Astrocyte (in vitro differentiated cells and primary cell): ENCODE measurements at regions not wholly inside any gene's neighbourhood (a gene's known extent, or its start where the extent isn't known, plus 50 kb on each side); places are given as distances from the start of the nearest gene placed in this dataset.
"Not testable (repeated sequence)": the region's sequence is repeated elsewhere in the genome, so short reads cannot be mapped to it uniquely, and the experiment has no call there.

Experiments used
- DNase-seq: peaks from one replicate; pipeline ENCODE4 v3.0.0-alpha.2; 2010; ENCODE audit warnings: low read depth
- FAIRE-seq: peaks from 2 replicates; lab custom pipeline; 2011; peaks lifted over from hg19 to GRCh38; lab: Jason Lieb, UNC
- H2AFZ ChIP-seq: 2 replicates; pipeline ENCODE4 v1.6.0; 2012; ENCODE audit warnings: low read depth, low read length, inconsistent platforms
- H3K27ac ChIP-seq: 2 replicates; pipeline ENCODE4 v1.5.1; 2011; ENCODE audit warnings: low read depth, low read length, inconsistent platforms
- H3K27me3 ChIP-seq: 2 replicates; pipeline ENCODE4 v1.6.0; 2011; ENCODE audit warnings: low read length, inconsistent platforms; ENCODE audit not compliant: insufficient read depth
- H3K36me3 ChIP-seq: 2 replicates; pipeline ENCODE4 v1.5.1; 2011; ENCODE audit warnings: low read length, inconsistent platforms; ENCODE audit not compliant: insufficient read depth
- H3K4me1 ChIP-seq: 2 replicates; pipeline ENCODE4 v1.5.1; 2011; ENCODE audit warnings: low read length, inconsistent platforms; ENCODE audit not compliant: insufficient read depth
- H3K4me2 ChIP-seq: 2 replicates; pipeline ENCODE4 v1.6.0; 2012; ENCODE audit warnings: low read length, inconsistent platforms
- H3K4me3 ChIP-seq: 2 replicates; pipeline ENCODE4 v1.5.1; 2011; ENCODE audit warnings: low read depth, mild to moderate bottlenecking, low read length, inconsistent platforms; ENCODE audit not compliant: insufficient read depth
- H3K79me2 ChIP-seq: 2 replicates; pipeline ENCODE4 v1.6.0; 2012; ENCODE audit warnings: mild to moderate bottlenecking, low read length, inconsistent platforms; ENCODE audit not compliant: insufficient read depth
- H3K9ac ChIP-seq: 2 replicates; pipeline ENCODE4 v1.6.0; 2012; ENCODE audit warnings: mild to moderate bottlenecking, low read length, inconsistent platforms
- H3K9me3 ChIP-seq: 2 replicates; pipeline ENCODE4 v1.5.1; 2012; ENCODE audit warnings: low read depth, mild to moderate bottlenecking, low read length, inconsistent platforms; ENCODE audit not compliant: insufficient read depth
- H4K20me1 ChIP-seq: 2 replicates; pipeline ENCODE4 v1.6.0; 2012; ENCODE audit warnings: low read length, inconsistent platforms; ENCODE audit not compliant: insufficient read depth
- H3K27ac Mint-ChIP-seq: one replicate; pipeline ENCODE4 v1.8.0; 2021; ENCODE audit warnings: mild to moderate bottlenecking, mixed read lengths; ENCODE audit not compliant: unreplicated experiment
- H3K27me3 Mint-ChIP-seq: one replicate; pipeline ENCODE4 v1.8.0; 2021; ENCODE audit warnings: low read depth, mixed read lengths; ENCODE audit not compliant: unreplicated experiment
- H3K36me3 Mint-ChIP-seq: one replicate; pipeline ENCODE4 v1.8.0; 2021; ENCODE audit warnings: low read depth, mixed read lengths; ENCODE audit not compliant: unreplicated experiment
- H3K4me1 Mint-ChIP-seq: one replicate; pipeline ENCODE4 v1.8.0; 2021; ENCODE audit warnings: low read depth, mixed read lengths; ENCODE audit not compliant: unreplicated experiment
- H3K4me3 Mint-ChIP-seq: one replicate; pipeline ENCODE4 v1.8.0; 2021; ENCODE audit warnings: mild to moderate bottlenecking, moderate library complexity, mixed read lengths; ENCODE audit not compliant: unreplicated experiment
- H3K9me3 Mint-ChIP-seq: one replicate; pipeline ENCODE4 v1.8.0; 2021; ENCODE audit warnings: mild to moderate bottlenecking, mixed read lengths; ENCODE audit not compliant: unreplicated experiment
- EZH2 ChIP-seq: IDR thresholded peaks from 2 replicates; pipeline ENCODE4 v1.6.1; 2012; ENCODE audit warnings: mild to moderate bottlenecking, low read length, inconsistent platforms; ENCODE audit not compliant: insufficient read depth
- TF ChIP-seq, protein P1 (sequence below): IDR thresholded peaks from 2 replicates; pipeline ENCODE4 v1.5.1; 2011; ENCODE audit warnings: low read depth, mild to moderate bottlenecking, inconsistent platforms, low read length, moderate library complexity; ENCODE audit not compliant: insufficient read depth

DNA sequence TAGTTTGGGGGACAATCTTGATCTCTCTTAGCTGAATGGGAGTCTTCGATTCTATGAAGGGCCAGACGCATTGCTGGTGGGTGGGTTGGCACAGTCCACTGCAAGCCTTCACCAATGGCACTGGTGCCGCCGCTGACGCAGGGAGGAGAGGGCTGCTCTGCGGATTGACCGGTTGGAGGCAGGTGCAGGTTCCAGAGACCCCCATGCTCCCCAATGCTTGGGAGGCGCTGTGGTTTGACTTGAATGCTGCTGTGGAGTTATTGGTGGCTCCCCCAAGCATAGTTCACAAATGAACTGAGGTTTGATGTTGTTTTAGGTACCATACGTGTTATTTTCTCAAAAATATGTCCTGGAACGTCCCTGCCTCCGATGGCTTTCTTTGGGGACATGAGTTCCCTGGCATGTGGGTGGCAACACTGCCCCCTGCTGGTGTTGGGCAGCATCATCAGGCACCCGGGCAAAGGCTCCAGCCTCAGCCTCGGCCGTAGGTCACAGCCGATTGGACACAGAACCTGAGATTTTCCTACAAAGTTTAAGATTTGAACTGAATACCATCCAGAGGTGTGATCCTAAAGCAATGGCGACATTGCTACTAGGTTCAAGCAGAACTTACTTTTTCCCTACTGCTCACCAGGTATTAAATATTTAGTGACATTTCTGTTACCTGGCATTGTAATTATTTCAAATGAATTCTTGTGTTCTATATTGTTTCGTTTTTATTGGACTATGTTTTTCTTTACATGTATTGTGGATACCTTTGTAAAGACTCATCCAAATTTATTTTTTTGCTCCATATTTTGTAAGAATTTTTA, 95.5 kb downstream of the ANKRD10 start:
- H3K27ac Mint-ChIP-seq, result no peak overlapping the region
- DNase-seq, result peak; percentile 15
- peaks cover 1% of the 10 kb centered on the region for H3K27me3 Mint-ChIP-seq
- Histone ChIP-seq H3K27ac (no peak overlapping the region), H4K20me1 (no peaks in the 10 kb centered on the region), H3K4me3 (no peak overlapping the region), H3K4me2 (peak overlapping the region; percentile 7), H3K9me3 (no peaks in the 10 kb centered on the region), H3K9ac (no peak overlapping the region), H3K27me3 (no peaks in the 10 kb centered on the region), H2AFZ (peak overlapping the region; percentile 43), H3K4me1 (no peaks in the 10 kb centered on the region), H3K36me3 (no peaks in the 10 kb centered on the region), H3K79me2 (no peaks in the 10 kb centered on the region)
- H3K4me3 Mint-ChIP-seq, result no peak overlapping the region
- peaks cover 7% of the 10 kb centered on the region for H3K4me1 Mint-ChIP-seq
- FAIRE-seq, result peak; percentile 69
- TF ChIP-seq, protein P1, sequence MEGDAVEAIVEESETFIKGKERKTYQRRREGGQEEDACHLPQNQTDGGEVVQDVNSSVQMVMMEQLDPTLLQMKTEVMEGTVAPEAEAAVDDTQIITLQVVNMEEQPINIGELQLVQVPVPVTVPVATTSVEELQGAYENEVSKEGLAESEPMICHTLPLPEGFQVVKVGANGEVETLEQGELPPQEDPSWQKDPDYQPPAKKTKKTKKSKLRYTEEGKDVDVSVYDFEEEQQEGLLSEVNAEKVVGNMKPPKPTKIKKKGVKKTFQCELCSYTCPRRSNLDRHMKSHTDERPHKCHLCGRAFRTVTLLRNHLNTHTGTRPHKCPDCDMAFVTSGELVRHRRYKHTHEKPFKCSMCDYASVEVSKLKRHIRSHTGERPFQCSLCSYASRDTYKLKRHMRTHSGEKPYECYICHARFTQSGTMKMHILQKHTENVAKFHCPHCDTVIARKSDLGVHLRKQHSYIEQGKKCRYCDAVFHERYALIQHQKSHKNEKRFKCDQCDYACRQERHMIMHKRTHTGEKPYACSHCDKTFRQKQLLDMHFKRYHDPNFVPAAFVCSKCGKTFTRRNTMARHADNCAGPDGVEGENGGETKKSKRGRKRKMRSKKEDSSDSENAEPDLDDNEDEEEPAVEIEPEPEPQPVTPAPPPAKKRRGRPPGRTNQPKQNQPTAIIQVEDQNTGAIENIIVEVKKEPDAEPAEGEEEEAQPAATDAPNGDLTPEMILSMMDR, result peak; percentile 97
- TF ChIP-seq EZH2, result no peak
- no peaks in the 10 kb centered on the region for H3K36me3 Mint-ChIP-seq
- no peaks in the 10 kb centered on the region for H3K9me3 Mint-ChIP-seq

DNA sequence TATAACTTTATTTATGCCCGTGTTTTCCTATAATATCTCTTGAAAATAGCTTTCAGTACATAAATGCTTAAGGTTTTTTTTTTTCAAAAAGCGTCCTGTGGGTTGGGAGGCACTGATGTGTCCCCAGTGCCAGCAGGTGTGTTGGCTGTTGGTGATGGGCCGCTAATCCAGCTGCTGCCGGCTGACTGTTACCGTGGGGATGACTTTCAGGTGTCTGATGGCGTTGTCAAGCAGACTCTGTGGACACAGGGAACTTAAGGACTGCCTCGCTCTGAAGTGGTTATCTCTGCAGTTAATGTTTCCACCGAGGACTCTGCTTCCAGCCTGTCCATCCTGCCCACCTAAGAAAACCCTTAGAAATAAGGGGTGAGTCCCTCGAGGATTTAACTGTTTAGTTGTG, 94.5 kb downstream of the ANKRD10 start:
- H3K27ac ChIP-seq, result no peak overlapping the region
- H3K27me3 ChIP-seq, result no peaks in the 10 kb centered on the region
- no peaks in the 10 kb centered on the region for H3K36me3 ChIP-seq
- TF ChIP-seq, protein P1, result no peak
- TF ChIP-seq EZH2, result no peak
- no peaks in the 10 kb centered on the region for H3K79me2 ChIP-seq
- H3K4me2 ChIP-seq, result no peak overlapping the region
- FAIRE-seq, result no peak
- no peak for DNase-seq
- no peaks in the 10 kb centered on the region for H3K9me3 Mint-ChIP-seq
- H3K9me3 ChIP-seq, result no peaks in the 10 kb centered on the region
- H3K4me1 Mint-ChIP-seq, result peaks cover 7% of the 10 kb centered on the region
- no peak overlapping the region for H3K4me3 Mint-ChIP-seq
- H3K4me1 ChIP-seq, result no peaks in the 10 kb centered on the region
- no peak overlapping the region for H3K27ac Mint-ChIP-seq
- H3K36me3 Mint-ChIP-seq, result no peaks in the 10 kb centered on the region
- H2AFZ ChIP-seq, result no peak overlapping the region
- H4K20me1 ChIP-seq, result no peaks in the 10 kb centered on the region
- H3K4me3 ChIP-seq, result no peak overlapping the region
- no peak overlapping the region for H3K9ac ChIP-seq
- peaks cover 1% of the 10 kb centered on the region for H3K27me3 Mint-ChIP-seq

DNA sequence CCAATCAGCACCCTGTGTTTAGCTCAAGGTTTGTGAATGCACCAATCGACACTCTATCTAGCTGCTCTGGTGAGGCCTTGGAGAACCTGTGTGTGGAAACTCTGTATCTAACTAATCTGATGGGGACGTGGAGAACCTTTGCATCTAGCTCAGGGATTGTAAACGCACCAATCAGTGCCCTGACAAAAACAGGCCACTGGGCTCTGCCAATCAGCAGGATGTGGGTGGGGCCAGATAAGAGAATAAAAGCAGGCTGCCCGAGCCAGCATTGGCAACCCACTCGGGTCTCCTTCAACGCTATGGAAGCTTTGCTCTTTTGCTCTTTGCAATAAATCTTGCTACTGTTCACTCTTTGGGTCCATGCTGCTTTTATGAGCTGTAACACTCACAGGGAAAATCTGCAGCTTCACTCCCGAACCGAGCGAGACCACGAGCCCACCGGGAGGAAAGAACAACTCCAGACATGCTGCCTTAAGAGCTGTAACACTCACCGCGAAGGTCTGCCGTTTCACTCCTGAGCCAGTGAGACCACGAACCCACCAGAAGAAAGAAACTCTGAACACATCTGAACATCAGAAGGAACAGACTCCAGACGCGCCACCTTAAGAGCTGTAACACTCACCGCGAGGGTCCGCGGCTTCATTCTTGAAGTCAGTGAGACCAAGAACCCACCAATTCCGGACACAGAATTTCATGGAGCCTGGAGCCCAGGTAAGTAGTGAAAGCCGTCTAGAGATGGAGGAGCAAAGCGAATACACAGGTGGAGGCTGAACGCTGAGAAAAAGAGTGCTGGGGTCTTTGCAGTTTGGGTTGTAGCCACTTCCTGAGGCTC, 92.8 kb downstream of the ANKRD10 start:
- H3K9ac ChIP-seq, H3K27me3 Mint-ChIP-seq, H3K4me1 ChIP-seq, H3K27ac ChIP-seq, H3K9me3 Mint-ChIP-seq, H3K36me3 Mint-ChIP-seq, H2AFZ ChIP-seq, H3K4me3 Mint-ChIP-seq, H3K79me2 ChIP-seq, DNase-seq, H3K9me3 ChIP-seq, H3K36me3 ChIP-seq, H3K27me3 ChIP-seq, H3K4me1 Mint-ChIP-seq, H4K20me1 ChIP-seq, H3K4me2 ChIP-seq, FAIRE-seq, H3K4me3 ChIP-seq, H3K27ac Mint-ChIP-seq: not testable (repeated sequence)
